HG02623 (cell line): ENCODE measurements at regions not wholly inside any gene's neighbourhood (a gene's known extent, or its start where the extent isn't known, plus 50 kb on each side); places are given as distances from the start of the nearest gene placed in this dataset.
"Not testable (repeated sequence)": the region's sequence is repeated elsewhere in the genome, so short reads cannot be mapped to it uniquely, and the experiment has no call there.

Experiments
- ATAC-seq: cut with Tn5 transposase; IDR thresholded peaks from one replicate; pipeline ENCODE4 v1.9.1; 2021; ENCODE audit warnings: moderate library complexity; ENCODE audit not compliant: unreplicated experiment

DNA sequence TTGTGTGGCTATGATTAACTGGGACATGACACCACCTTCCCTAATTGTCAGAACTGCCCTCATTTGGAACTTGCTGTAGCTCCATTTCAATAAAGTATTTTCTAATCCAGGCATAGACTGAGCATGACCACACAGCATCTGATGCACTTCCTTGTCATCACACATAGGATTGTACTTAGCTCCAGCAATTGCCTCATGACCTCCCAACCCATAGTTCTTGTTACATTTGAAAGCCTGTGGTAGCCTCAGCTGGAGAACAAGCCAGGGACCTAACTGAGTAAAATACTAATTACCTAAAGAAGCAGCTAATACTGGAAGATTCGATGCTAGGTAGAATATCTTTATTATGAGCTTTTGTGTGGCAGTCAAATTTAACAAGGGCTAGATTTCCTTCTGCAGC lies 187.3 kb upstream of the KIF2B start:
- no peak for ATAC-seq

DNA sequence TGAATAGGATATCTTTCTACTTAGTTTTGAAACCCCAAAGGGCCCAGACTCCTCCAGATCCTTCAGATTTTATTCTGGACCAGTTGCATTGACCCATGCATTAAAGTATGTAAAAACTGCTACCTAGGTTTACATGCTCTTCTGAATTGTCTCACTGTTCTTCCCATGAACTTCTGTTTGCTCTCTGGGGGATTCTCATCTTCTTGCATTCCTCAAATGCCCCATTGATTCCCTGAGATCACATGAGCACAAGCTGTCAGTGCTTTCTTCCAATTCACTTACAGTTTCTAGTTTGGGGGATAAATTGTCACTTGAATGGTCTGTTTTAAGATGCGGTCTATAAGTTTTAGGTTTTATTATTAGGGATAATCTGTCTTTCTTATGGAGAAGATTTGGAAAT lies 188.9 kb upstream of the KIF2B start:
- no peak for ATAC-seq

DNA sequence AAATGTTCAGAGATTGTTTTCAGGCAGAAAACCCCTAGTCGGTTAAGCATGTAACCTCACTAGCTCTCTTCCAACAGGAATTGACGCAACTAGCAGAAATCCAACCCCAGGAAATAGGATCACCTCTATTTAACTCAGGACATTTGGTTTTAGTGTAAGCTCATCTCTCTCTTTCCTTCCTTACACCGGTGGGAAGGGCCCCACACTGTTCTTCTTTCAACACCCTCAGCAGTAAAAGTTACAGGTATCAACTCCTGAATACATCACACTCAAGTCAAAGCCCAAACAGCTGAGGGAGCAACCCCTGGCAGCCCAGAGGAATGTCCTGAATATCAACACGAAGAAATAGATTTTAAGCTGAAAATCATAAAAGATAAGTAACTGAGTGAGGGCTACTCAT lies 191.2 kb upstream of the KIF2B start:
- ATAC-seq = no peak

DNA sequence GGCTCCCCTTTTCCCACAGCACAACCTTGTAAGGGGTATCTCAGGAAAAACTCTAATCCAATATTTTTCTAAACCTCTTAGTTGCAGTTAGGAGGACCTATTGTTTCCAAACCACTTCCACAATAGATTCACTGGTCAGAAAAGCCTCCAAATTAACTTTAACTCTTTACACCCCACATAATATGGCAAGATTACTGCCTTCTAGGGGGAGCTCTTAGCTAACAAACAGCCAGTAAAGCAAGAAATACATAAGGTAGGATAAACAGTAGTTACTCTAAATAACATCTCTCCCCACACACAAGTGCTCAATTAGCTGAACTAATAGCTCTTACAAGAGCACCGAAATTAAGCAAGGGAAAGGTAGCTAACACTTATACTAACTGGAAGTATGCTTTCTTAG lies 192.1 kb upstream of the KIF2B start:
- ATAC-seq = no peak

DNA sequence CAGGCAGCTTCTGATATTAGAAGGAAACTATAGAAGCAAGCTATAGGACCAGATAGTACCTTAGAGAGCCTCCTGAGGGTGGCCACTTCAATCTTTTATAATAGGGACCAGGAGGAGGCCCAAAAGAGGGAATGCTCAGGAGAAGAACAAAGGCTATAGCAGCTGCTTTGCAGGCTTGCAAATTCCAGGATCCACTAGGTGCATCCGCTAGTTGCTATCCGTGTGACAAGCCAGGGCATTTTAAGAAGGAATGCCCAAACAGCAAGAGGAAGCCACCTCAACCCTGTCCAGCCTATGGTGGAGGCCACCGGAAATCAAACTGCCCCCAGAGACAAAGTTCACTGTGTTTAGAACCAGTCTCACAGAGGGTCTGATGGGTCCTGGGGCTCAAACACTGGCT lies 192.6 kb upstream of the KIF2B start:
- no peak for ATAC-seq

DNA sequence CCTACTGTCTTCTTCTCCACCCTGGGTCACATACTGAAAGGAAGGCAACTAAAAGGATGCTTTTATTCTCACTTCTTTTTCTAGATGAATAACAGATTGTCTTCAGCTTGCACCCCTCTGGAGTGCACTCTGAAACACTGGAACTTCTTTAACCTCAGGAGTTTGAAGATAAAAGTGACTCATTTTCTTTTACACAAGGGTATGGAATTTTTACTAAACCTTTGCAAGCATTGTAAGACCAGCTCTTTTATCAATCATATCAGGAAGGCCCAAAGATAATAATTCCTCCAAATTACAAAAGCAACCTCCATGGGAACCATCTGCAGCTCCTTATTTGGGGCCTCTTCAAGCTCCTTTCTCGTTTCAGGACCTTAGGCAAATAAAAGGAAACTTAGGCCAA lies 193.5 kb upstream of the KIF2B start:
- ATAC-seq = no peak

DNA sequence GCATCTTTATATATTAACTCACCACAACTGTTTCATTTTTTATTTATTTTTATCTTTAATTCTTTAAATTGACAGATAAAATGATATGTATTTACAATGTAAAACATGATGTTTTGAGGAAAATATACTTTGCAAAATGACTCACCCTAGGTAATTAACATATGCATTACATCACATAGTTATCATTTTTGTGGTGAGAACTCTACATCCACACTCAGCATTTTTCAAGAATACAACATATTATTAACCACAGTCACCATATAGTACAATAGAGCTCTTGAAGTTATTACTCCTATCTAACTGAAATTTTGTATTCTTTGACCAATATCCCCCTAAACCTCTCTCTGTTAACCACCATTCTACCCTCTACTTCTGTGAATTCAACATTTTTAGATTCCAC lies 194.7 kb upstream of the KIF2B start:
- no peak for ATAC-seq

DNA sequence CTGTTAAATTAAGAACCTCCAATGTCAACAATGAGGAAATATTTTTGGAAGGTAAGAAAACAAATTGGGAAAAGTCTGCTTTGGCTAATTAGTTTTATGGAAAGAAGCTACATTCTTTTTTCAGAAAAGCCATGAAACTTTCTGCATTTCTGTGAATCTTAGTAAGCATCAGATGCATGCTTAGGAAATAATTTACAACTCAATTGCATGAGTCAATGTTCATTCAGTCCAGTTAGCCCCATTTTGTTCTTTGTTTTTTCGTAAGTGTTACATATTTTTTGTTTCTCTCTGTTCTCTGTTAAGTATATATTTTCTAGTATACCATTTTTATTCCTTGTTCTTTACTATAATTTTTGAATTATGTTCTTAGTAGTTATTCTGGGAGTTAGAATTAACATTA lies 195.2 kb upstream of the KIF2B start:
- no peak for ATAC-seq

DNA sequence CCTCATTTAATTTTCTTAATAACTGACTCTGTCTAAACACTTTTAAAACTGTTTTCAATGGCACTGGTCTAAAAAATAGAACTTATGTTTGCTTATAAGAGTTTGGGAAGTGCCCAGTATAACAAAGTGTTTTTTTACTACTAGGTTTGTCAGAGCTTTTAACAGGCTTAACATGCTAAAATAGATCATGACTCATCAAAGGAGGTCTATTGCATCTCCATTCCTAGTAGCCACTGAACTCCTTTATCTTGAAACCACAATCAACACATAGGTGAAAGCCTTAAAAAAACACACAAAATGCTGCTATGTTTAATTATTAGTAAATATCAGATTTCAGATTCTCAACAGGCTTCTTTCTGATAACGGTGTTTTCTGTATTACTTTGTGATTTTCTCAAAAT lies 196.4 kb upstream of the KIF2B start:
- no peak for ATAC-seq

DNA sequence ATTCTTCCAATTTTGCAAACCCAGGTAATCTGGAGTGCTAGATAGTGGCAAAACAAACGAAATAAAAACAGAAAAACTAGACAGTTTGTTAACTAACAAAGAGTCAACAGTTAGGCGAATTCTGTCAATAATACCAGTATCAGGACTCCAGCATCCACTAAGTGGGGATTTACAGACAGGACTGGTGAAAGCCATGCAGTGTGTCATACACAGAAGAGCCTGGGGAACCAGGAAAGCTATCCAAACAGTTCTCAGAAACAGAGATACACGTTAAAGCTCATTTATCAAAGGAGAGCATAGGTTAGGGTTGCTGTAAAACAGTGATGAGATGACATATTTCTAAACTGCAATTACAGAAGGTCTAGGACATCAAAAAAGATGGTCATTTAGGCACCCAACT lies 203.7 kb upstream of the KIF2B start:
- ATAC-seq = no peak

DNA sequence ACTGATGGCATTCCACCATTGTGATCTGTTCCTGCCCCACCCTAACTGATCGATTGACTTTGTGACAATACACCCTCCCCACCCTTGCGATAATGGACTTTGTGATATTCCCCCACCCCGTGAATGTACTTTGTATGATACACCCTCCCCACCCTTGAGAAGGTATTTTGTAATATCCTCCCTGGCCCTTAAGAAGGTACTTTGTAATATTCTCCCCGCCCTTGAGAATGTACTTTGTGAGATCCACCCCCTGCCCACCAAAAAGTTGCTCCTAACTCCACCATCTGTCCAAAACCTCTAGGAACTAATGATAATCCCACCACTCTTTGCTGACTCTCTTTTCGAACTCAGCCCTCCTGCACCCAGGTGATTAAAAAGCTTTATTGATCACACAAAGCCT lies 214.5 kb upstream of the KIF2B start:
- ATAC-seq = not testable (repeated sequence)

DNA sequence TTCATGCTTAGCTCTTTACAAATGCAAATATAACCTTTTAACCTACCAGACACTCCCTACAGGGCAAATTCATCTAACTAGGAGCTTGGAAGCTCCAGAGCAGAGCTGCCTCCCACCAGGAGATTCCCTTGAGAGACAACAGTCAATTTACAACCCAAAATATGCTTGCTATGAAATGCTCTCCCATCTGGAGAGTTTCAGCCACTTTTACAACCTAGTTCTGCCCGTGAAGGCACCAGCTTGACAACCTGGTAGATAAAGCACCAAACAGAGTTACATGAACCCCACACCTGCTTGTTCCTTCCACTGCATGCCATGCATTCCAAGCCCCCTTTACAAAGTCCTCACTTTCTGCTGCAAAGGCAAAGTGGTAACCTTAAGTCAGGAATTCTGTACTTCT lies 215.3 kb upstream of the KIF2B start:
- no peak for ATAC-seq

DNA sequence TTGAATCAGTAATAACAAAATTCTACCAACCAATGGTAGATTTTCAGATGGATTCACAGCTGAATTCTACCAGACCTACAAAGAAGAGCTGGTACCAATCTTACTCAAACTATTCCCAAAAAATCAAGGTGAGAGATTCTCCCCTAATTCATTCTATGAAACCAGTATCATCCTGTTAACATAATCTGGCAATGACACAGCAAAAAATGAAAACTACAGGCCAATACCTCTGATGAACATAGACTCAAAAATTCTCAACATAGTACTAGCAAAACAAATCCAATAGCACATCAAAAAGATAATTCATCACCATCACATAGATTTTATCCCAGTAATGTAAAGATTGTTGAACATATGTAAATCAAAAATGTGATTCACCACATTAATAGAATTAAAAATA lies 234.4 kb upstream of the KIF2B start:
- ATAC-seq = no peak

DNA sequence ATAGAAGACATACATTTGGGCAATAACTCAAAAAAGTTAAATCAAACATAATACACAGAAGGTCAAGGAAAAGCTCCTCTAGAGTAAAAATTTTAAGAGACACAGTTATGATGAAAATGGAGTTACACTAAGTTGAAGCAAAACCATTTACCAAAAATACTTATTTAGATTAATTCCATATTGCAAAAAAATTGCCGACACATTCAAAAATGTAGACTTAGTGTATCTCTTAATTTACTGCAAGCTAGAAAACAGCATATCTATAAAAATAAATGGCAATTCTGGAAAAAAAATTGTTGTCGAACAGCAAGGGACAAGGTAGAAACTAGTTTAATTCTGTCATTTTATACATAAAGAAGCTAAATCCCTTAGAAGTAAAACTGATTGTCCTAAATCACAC lies 248.7 kb upstream of the KIF2B start:
- ATAC-seq = no peak

DNA sequence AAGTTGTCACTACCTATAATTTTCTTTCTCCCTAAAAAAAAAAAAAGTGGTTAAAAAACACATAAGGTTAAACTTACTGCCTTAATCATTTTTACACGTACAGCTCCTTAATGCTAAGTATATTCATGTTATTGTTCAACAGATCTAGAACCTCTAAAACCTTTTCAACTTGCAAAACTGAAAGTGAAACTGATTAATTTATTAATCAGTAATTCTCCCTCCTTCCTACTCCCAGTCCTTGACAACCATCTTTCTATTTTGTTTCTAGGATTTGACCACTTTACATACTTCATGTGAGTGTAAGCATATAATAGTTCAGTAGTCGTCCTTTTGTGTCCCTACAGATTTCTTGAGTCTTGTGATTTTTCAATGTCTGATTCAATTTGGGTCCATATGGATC lies 251.4 kb upstream of the KIF2B start:
- no peak for ATAC-seq

DNA sequence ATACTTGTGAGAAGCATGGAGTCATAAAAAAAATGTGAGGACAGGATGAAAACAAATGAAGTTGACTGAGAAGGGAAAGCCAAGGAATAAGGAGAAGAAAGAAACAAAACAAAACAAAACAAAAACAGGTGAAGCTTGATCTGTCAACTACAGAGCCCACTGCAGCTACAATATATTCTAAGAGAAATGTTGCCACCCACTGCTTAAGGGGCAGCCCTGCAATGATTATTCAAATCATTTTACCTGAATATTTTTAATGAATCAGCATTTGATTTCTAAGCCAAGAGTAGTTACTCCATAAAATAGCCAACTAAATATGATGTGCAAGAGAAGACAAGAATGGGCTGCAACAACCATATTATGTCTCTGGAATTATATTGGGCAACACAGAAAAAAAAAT lies 252.0 kb upstream of the KIF2B start:
- ATAC-seq = no peak

DNA sequence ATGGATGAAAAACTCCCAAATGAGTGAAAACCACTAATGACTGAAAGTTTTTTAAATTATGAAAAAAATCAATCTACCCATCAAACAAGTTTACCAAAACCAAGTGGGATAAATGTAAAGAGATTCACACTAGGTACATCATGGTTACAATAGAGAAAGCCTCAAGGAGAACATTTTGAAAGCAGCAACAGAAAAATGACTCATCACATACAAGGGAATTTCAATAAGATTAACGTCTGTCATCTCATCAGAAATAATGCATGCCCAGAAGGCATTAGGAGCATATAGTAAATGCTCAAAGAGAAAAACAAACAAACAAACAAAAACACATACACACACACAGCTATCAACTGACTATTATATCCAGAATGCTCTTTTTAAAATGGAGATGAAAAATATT lies 261.8 kb upstream of the KIF2B start:
- no peak for ATAC-seq

DNA sequence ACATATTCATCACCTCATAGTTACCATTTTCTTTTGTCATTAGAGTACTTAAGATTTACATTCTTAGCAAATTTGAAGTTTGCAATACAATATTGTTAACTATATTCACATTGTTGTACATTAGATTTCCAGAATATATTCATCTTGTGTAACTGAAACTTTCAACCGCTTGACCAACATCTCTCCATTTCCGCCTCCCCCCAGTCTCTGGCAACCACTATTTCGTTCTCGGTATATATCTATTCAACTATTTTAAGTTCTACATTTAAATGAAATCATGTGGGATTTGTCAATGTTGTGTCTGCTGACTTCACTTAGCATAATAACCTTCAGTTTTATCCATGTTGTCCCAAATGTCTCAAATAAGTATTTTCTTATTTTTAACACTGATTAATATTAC lies 274.5 kb upstream of the KIF2B start:
- ATAC-seq = no peak

DNA sequence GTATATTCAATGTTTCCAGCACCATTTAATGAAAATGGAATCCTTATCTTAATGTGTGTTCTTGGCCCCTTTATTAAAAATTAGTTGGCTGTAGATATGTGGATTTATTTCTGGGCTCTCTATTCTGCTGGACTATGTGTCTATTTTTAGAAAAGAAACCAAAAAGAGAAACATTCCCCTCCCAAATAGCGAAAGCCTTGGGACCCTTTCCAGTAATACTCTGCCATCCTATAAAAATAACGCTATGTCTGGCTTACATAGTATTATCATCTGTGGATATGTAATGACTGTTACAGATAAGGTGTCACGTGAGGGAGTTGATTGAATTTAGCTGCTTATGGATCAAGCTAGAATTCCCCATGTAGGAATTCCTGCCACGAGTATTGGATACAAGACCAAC lies 279.3 kb upstream of the KIF2B start:
- no peak for ATAC-seq

DNA sequence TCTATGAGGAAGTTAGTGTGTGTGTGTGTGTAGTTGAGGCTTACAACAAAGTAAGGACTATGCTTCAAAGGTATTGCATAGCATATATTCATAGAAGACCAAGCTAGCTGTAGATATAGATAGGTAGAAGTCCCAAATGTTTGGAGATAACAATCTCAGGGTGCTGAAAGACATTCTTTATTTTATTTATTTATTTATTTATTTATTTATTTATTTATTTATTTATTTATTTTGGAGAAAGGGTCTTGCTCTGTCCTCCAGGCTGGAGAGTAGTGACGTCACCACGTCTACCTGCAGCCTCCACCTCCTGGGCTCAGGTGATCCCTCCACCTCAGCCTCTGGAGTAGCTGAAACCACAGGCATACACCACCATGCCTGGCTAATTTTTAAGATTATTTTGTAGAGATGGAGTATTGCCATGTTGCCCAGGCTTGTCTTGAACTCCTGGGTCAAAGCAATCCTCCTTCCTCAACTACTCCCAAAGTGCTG lies 284.6 kb upstream of the KIF2B start:
- no peak for ATAC-seq

DNA sequence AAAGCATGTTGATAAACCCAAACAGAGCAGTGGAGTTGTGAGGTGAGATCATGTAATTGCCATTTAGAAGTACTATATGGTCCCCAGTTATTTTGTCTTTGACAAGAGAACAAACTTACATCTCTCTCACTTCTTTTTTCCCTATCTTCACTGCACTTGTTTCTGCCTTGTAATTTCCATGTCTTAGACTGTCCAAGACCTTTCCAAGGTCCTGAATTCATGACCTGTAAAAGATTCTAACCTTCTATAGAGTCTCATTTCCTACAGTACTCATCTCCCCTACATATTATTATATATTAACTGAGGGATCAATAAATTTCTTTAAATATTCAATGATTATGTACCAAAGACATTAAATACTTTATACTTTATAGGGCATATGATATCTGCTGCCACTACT lies 295.3 kb upstream of the KIF2B start:
- ATAC-seq = no peak

DNA sequence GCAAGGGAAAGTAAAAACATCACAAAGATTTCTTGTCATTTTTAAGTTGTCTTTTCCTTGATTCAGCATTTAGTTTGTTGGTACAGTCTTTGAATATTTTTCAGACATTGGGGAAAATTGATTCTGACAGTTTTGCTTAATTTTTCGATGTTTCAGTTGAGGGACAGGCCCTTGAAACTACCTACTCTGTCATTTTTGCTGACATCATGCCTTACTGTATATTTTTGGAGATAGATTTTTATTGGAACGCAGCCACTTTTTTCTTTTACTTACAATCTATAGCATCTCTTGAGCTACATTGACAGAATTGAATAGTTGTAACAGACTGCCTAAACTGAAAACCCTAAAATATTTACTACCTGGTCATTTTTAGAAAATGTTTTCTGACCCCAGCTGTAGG lies 297.1 kb upstream of the KIF2B start:
- ATAC-seq = no peak

DNA sequence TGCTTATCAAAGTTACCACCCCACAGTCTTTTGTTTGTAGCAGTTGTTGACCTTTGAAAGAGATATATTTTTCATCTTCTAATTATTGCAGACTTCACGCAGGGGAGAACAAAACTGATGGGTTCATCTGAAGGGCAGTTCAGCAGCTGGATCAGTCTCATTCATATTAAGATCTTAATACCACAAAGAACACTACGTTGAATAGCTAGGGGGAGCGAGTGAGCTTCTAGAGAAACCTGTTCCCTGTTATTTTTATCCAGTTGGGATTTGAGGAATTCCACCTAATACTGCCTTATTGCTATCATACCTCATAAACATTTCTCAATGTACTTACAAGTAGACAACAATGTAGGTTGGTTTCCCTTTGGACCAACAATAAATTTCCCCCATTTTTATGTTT lies 306.1 kb upstream of the KIF2B start:
- ATAC-seq = no peak

DNA sequence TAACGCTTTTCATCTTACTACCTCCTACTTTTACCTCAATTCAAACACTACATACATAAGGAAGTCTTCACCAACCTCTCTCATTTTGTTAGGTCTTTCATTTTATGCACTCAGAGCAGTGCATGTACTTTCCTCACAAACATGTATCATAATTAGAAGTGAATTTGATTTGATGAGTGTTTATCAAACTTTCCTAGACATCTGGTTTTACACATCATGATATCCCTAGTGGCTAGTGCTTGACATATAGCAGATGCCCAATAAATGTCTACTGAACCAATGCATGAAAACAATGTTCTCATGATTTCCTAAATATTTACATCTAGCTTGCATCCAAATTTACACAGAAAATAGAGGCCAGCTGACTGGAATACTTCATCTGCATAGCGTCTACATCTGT lies 323.4 kb upstream of the KIF2B start:
- ATAC-seq = no peak
